Fibroblast of lung (primary cell): ENCODE measurements at regions not wholly inside any gene's neighbourhood (a gene's known extent, or its start where the extent isn't known, plus 50 kb on each side); places are given as distances from the start of the nearest gene placed in this dataset.

ENCODE experiments used
- EZH2 ChIP-seq: IDR thresholded peaks from 2 replicates; pipeline ENCODE4 v1.5.1; 2012; ENCODE audit warnings: low read length, control low read depth, mild to moderate bottlenecking; ENCODE audit errors: missing control alignments
- TF ChIP-seq, protein P1 (sequence below), 2 donors: IDR thresholded peaks in 1 of 2; conservative IDR thresholded peaks in 1 of 2; 1 replicate in 1 of 2; 2 replicates in 1 of 2; pipeline ENCODE4 v1.5.1; 2011 to 2012; ENCODE audit warnings: low read length in 2 of 2, control low read depth in 1 of 2, inconsistent platforms in 1 of 2, low read depth in 1 of 2, mild to moderate bottlenecking in 1 of 2

GRCh38 chr5:128842241-128842640, 123.0 kb upstream of the SLC27A6 start:
- TF ChIP-seq, protein P1, sequence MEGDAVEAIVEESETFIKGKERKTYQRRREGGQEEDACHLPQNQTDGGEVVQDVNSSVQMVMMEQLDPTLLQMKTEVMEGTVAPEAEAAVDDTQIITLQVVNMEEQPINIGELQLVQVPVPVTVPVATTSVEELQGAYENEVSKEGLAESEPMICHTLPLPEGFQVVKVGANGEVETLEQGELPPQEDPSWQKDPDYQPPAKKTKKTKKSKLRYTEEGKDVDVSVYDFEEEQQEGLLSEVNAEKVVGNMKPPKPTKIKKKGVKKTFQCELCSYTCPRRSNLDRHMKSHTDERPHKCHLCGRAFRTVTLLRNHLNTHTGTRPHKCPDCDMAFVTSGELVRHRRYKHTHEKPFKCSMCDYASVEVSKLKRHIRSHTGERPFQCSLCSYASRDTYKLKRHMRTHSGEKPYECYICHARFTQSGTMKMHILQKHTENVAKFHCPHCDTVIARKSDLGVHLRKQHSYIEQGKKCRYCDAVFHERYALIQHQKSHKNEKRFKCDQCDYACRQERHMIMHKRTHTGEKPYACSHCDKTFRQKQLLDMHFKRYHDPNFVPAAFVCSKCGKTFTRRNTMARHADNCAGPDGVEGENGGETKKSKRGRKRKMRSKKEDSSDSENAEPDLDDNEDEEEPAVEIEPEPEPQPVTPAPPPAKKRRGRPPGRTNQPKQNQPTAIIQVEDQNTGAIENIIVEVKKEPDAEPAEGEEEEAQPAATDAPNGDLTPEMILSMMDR (conservative IDR thresholded peaks at IDR 0.05 in 1 of 2, IDR thresholded peaks at IDR 0.05 in 1 of 2; ENCODE audit: low read depth in 1 of 2, low read length in 2 of 2), result no peak
- no peak for TF ChIP-seq EZH2
